GM12878 (cell line): ENCODE measurements at regions not wholly inside any gene's neighbourhood (a gene's known extent, or its start where the extent isn't known, plus 50 kb on each side); places are given as distances from the start of the nearest gene placed in this dataset.

Experiments
- ATAC-seq: fragments of 200-7000 bp; cut with Tn5 transposase; 3 replicates; pipeline ENCODE4 v1.9.1; 2020; ENCODE audit warnings: mild to moderate bottlenecking, moderate library complexity
- BruUV-seq: library from RNA; stranded (reverse); fragments of 400-500 nt; replicated peaks from 2 replicates; lab custom pipeline; 2021; lab: Mats Ljungman, UMichigan
- CTCF ChIA-PET: fragments of 300-600 bp; sonication (Branson Sonifier 250); formaldehyde crosslinking; extraction: SDS; loops from one replicate; lab custom pipeline; 2021; ENCODE audit warnings: inconsistent platforms; lab: Yijun Ruan, JAX
- POLR2A ChIA-PET: fragments of 350-600 bp; formaldehyde crosslinking; extraction: SDS; loops from one replicate; lab custom pipeline; 2021; ENCODE audit warnings: inconsistent platforms; lab: Charles Lee
- RAD21 ChIA-PET: fragments of 300-600 bp; sonication (Branson Sonifier 250); formaldehyde crosslinking; loops from one replicate; lab custom pipeline; 2023; ENCODE audit warnings: antibody characterized with exemption; ENCODE audit not compliant: unreplicated experiment; lab: Charles Lee
- SMC1A ChIA-PET: fragments of 300-600 bp; sonication (Branson Sonifier 250); formaldehyde crosslinking; loops from one replicate; lab custom pipeline; 2023; ENCODE audit not compliant: unreplicated experiment, uncharacterized antibody; lab: Charles Lee
- DNase-seq: peaks from one replicate; pipeline ENCODE4 v3.0.0-alpha.2; 2011; ENCODE audit warnings: low read depth, low spot score
- FAIRE-seq: peaks from 3 replicates; lab custom pipeline; 2011; peaks lifted over from hg19 to GRCh38; lab: Jason Lieb, UNC
- H2AFZ ChIP-seq: 2 replicates; pipeline ENCODE4 v1.6.0; 2011; ENCODE audit warnings: low read depth, low read length, control low read depth; ENCODE audit not compliant: control insufficient read depth
- H3K27ac ChIP-seq: 2 replicates; pipeline ENCODE4 v1.5.1; 2011; ENCODE audit warnings: control low read depth; ENCODE audit not compliant: control insufficient read depth, insufficient read depth
- H3K27me3 ChIP-seq, 2 experiments: replicated peaks in 1 of 2; 2 replicates each; pipeline versions ENCODE4 v1.6.0 to v1.6.1; 2011; ENCODE audit warnings: low read length in 1 of 2; ENCODE audit not compliant: control insufficient read depth in 2 of 2, insufficient read depth in 2 of 2
- H3K36me3 ChIP-seq, 2 experiments: 2 replicates each; pipeline ENCODE4 v1.5.1; 2011; ENCODE audit warnings: low read length in 1 of 2; ENCODE audit not compliant: control insufficient read depth in 2 of 2, insufficient read depth in 2 of 2
- H3K4me1 ChIP-seq: 2 replicates; pipeline ENCODE4 v1.6.1; 2011; ENCODE audit warnings: mild to moderate bottlenecking, low read length, moderate library complexity, mixed read lengths; ENCODE audit not compliant: control insufficient read depth, insufficient read depth
- H3K4me2 ChIP-seq: 2 replicates; pipeline ENCODE4 v1.6.0; 2011; ENCODE audit warnings: control low read depth; ENCODE audit not compliant: control insufficient read depth, insufficient read depth
- H3K4me3 ChIP-seq: fragments of 200-600 bp; sonication (generic); 2 replicates; pipeline ENCODE4 v1.5.1; 2016
- H3K79me2 ChIP-seq: 2 replicates; pipeline ENCODE4 v1.6.0; 2011; ENCODE audit warnings: low read length; ENCODE audit not compliant: control insufficient read depth, insufficient read depth
- H3K9ac ChIP-seq: 2 replicates; pipeline ENCODE4 v1.8.0; 2011; ENCODE audit warnings: low read length, control low read depth, mixed read lengths; ENCODE audit not compliant: control insufficient read depth, insufficient read depth
- H3K9me3 ChIP-seq: replicated peaks from 3 replicates; pipeline ENCODE4 v1.5.1; 2011; ENCODE audit warnings: mild to moderate bottlenecking, low read length; ENCODE audit not compliant: control insufficient read depth, insufficient read depth
- H4K20me1 ChIP-seq: 2 replicates; pipeline ENCODE4 v1.6.0; 2011; ENCODE audit not compliant: control insufficient read depth, insufficient read depth
- BHLHE40 ChIP-seq, 2 experiments: fragments of 450-650 bp in 1 of 2; IDR thresholded peaks; 2 replicates each; pipeline ENCODE4 v1.6.1; 2011 to 2017; ENCODE audit warnings: low read depth in 2 of 2, borderline replicate concordance in 1 of 2, improper control_type of control experiment in 1 of 2, low read length in 1 of 2, mild to moderate bottlenecking in 1 of 2
- CTCF ChIP-seq, 3 experiments: IDR thresholded peaks in 2 of 3; conservative IDR thresholded peaks in 1 of 3; 2 replicates each; pipeline ENCODE4 v1.5.1; 2011; ENCODE audit warnings: low read depth in 3 of 3, low read length in 3 of 3, mild to moderate bottlenecking in 3 of 3, control low read depth in 2 of 3, moderate library complexity in 2 of 3, inconsistent platforms in 1 of 3, mixed read lengths in 1 of 3; ENCODE audit not compliant: control insufficient read depth in 2 of 3, insufficient read depth in 1 of 3; ENCODE audit errors: extremely low read depth in 1 of 3
- KLF5 ChIP-seq: fragments of 450-650 bp; IDR thresholded peaks from 2 replicates; pipeline ENCODE4 v1.6.1; 2014; ENCODE audit warnings: mild to moderate bottlenecking; ENCODE audit not compliant: partially characterized antibody
- MEF2B ChIP-seq: fragments of 450-650 bp; IDR thresholded peaks from 2 replicates; pipeline ENCODE4 v1.6.1; 2018; ENCODE audit warnings: mild to moderate bottlenecking, moderate library complexity; ENCODE audit not compliant: partially characterized antibody, poor library complexity, severe bottlenecking
- MYC ChIP-seq: IDR thresholded peaks from 2 replicates; pipeline ENCODE4 v1.6.1; 2011; ENCODE audit warnings: mild to moderate bottlenecking, low read length, moderate library complexity, inconsistent platforms; ENCODE audit not compliant: insufficient read depth, insufficient replicate concordance, insufficient read length, severe bottlenecking
- POLR2AphosphoS5 ChIP-seq: IDR thresholded peaks from 2 replicates; pipeline ENCODE4 v1.6.1; 2011; ENCODE audit warnings: mild to moderate bottlenecking, low read length, inconsistent platforms
- TCF3 ChIP-seq: IDR thresholded peaks from 2 replicates; pipeline ENCODE4 v1.6.1; 2012; ENCODE audit warnings: low read depth, mild to moderate bottlenecking, low read length, borderline replicate concordance; ENCODE audit not compliant: insufficient read depth
- WGBS: methylation state at CpG from one replicate; pipeline ENCODE4 v1.1.6; 2016; ENCODE audit warnings: low lambda C conversion rate; ENCODE audit not compliant: insufficient replicate concordance, insufficient coverage; ENCODE audit errors: missing lambda C conversion rate; 5-methylcytosine and 5-hydroxymethylcytosine counted together
- in situ Hi-C: fragments of 300-500 bp; cut with MboI; formaldehyde crosslinking; loops from 9 replicates; pipeline ENCODE4 v1.14.3; 2018; ENCODE audit warnings: mixed read lengths
- intact Hi-C: fragments of 100-400 bp; cut with micrococcal nuclease; formaldehyde crosslinking; loops from one replicate; pipeline ENCODE4 v1.14.2; 2022; ENCODE audit not compliant: unreplicated experiment

GRCh38 chr15:39054128-39054732, 489.6 kb upstream of the RASGRP1 start (continued):
- no peak for TF ChIP-seq MEF2B
- no peak for TF ChIP-seq CTCF (IDR thresholded peaks at IDR 0.05 in 2 of 3, conservative IDR thresholded peaks at IDR 0.05 in 1 of 3; ENCODE audit: control insufficient read depth in 2 of 3, extremely low read depth in 1 of 3, insufficient read depth in 1 of 3, low read depth in 3 of 3, low read length in 3 of 3)
- no peak for TF ChIP-seq BHLHE40 (IDR thresholded peaks at IDR 0.05; ENCODE audit: borderline replicate concordance in 1 of 2, low read depth in 2 of 2, low read length in 1 of 2)
- TF ChIP-seq TCF3: no peak

GRCh38 chr15:39056357-39056756, 491.7 kb upstream of the RASGRP1 start:
- DNase-seq: no peak
- CTCF ChIA-PET: interaction anchor here (0.6 kb wide), 1 partner anchor 598 kb away, joined by 3 read pairs; no protein-coding TSS in a partner anchor
- H3K4me1 ChIP-seq: no peaks in the 10 kb centered on the region
- POLR2A ChIA-PET: no interaction called here
- SMC1A ChIA-PET: no interaction called here
- H3K4me2 ChIP-seq: no peak overlapping the region
- no peak overlapping the region for H3K9ac ChIP-seq
- intact Hi-C loops (no loop called here), in situ Hi-C loops (no loop called here)
- no peaks in the 10 kb centered on the region for H3K79me2 ChIP-seq
- 87% methylated on average over 1 of the region's 1 CpG for WGBS
- H4K20me1 ChIP-seq: no peaks in the 10 kb centered on the region
- FAIRE-seq: no peak
- no peak overlapping the region for H3K4me3 ChIP-seq
- ATAC-seq: no peak
- H2AFZ ChIP-seq: no peak overlapping the region
- H3K27ac ChIP-seq: no peak overlapping the region
- H3K36me3 ChIP-seq: no peaks in the 10 kb centered on the region
- TF ChIP-seq MYC (no peak), MEF2B (no peak), POLR2AphosphoS5 (no peak), KLF5 (no peak)
- no peaks in the 10 kb centered on the region for H3K27me3 ChIP-seq
- no TSS peak for BruUV-seq
- RAD21 ChIA-PET: no interaction called here
- no peaks in the 10 kb centered on the region for H3K9me3 ChIP-seq
